GM10266 (cell line): ENCODE measurements at regions not wholly inside any gene's neighbourhood (a gene's known extent, or its start where the extent isn't known, plus 50 kb on each side); places are given as distances from the start of the nearest gene placed in this dataset.
A peak's percentile ranks its signal among the peaks of the same experiment; 100 is the strongest.

Experiments
- DNase-seq: peaks from one replicate; pipeline ENCODE4 v3.0.0; 2012; ENCODE audit errors: extremely low spot score
- TF ChIP-seq, protein P1 (sequence below): IDR thresholded peaks from 2 replicates; pipeline ENCODE4 v1.5.1; 2012; ENCODE audit warnings: mild to moderate bottlenecking, low read depth; ENCODE audit not compliant: control insufficient read depth, insufficient read depth; ENCODE audit errors: missing control alignments

DNA sequence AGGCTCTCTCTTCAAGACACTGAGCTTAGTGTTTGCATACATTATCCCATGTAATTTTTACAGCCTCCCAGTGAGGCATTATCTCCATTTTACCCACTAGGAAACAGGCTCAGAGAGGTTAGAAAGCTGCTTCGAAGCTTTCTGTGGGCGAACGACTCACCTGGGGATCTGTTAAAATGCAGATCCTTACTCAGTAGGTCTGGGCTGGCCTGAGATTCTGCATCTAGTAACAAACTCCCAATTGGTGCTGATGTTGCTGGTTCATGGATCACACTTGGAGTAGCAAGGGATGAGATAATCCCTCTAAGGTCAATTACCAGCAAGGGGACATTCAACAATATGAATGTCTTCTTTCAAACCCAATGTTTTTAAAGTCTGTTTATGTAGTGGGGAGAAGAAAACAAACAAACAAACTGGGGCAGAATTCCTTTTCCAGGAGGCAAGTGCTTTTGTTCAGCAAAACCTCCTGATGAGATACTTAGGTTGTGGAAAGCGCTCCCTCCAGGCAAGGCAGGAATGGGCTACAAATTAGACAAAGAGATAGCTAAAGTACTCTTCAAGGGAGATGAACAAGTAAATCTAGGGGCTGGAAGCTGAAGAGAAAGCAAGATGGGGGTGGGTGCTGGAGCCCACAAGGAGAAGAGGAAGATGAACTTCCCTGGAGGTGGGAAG lies 311.9 kb downstream of the SHQ1 start:
- DNase-seq = no peak
- TF ChIP-seq, protein P1, sequence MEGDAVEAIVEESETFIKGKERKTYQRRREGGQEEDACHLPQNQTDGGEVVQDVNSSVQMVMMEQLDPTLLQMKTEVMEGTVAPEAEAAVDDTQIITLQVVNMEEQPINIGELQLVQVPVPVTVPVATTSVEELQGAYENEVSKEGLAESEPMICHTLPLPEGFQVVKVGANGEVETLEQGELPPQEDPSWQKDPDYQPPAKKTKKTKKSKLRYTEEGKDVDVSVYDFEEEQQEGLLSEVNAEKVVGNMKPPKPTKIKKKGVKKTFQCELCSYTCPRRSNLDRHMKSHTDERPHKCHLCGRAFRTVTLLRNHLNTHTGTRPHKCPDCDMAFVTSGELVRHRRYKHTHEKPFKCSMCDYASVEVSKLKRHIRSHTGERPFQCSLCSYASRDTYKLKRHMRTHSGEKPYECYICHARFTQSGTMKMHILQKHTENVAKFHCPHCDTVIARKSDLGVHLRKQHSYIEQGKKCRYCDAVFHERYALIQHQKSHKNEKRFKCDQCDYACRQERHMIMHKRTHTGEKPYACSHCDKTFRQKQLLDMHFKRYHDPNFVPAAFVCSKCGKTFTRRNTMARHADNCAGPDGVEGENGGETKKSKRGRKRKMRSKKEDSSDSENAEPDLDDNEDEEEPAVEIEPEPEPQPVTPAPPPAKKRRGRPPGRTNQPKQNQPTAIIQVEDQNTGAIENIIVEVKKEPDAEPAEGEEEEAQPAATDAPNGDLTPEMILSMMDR = no peak

DNA sequence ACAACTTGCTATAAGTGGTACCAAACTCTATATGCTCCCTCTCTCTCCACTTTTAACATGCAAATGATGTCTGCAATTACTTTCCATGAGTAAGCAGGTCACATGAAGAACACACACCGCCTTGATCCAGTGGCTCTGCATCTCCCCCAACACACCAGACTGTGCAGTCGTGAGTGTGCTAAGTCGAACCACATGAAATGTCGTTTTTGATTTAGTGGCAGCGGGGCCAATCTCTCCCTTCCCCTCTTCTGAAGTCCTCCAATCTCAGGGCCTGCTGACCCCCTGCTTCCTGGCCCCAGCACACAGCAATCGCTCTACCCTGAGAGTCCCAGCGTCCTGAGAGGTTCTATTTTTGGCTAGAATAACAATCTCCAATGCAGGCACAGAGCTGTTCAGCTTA lies 312.5 kb downstream of the SHQ1 start:
- no peak for DNase-seq
- TF ChIP-seq, protein P1 = no peak

DNA sequence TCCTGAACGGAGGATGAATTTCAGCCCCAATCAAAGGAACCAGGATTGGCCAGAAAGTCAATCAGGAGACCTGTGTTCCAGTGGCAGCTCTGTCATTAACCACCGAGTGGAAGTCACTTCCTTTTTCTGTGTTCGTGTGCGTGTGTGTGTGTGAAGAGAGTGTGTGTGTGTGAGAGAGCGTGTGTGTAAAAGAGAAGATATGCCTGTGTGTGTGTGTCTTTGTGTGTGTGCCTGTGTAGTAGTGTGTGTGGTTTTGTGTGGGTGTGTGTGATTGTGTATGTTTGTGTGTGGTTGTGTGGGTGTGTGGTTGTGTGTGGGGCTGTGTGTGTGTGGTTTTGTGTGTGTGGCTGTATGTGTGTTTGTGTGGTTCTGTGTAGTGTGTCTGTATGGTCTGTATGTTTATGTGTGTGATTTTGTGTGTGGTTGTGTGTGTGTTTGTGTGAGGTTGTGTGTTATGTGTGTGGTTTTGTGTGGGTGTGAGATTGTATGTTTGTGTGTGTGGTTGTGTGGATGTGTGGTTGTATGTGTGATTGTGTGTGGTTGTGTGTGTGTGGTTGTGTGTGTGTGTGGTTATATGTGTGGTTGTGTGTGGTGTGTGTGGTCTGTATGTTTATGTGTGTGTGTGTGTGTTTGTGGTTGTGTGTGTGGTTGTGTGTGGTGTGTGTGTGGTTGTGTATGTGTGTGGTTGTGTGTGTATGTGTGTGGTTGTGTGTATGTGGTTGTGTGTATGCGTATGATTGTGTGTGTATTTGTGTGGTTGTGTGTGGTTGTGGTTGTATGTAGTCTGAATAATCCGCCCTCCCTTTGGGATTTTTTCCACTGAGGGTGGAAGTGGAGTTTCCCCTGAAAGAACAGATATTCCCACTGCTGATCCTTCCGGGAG lies 314.4 kb downstream of the SHQ1 start:
- TF ChIP-seq, protein P1 = no peak
- DNase-seq = no peak

DNA sequence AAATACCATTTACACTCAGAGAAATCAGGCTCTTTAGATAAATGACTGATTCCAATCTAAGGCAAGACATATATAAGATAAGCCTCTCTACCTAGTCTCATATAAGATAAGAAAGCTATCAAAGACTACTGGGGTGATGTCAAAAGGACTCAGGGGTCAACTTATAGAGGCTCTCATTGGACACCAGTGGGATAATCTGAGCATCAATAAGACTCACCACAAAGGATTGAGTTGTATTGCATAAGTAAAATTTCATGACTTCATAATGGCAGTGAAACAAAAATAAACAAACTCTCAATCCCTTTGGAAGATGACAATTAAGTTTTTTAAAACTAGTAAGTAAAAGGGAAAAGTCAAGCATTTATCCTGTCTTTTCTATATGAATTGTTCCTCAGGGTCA lies 317.8 kb downstream of the SHQ1 start:
- TF ChIP-seq, protein P1 = no peak
- DNase-seq = no peak

DNA sequence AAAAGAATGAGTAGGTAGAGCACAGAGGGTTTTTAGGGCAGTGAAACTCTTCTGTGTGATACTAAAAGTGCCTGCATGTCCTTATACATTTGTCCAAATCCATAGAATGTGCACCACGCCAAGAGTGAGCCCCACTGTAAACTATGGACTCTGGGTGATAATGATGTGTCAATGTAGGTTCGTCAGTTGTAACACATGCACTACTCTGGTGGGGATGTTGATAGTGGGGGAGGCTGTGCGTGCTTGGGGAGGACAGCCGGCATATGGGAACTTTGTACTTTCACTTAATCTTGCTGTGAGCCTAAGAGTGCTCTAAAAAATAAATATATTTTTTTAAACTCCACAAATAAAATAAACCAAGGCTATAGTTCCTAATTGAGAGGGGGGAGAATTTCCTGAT lies 319.2 kb downstream of the SHQ1 start:
- TF ChIP-seq, protein P1 = no peak
- no peak for DNase-seq

DNA sequence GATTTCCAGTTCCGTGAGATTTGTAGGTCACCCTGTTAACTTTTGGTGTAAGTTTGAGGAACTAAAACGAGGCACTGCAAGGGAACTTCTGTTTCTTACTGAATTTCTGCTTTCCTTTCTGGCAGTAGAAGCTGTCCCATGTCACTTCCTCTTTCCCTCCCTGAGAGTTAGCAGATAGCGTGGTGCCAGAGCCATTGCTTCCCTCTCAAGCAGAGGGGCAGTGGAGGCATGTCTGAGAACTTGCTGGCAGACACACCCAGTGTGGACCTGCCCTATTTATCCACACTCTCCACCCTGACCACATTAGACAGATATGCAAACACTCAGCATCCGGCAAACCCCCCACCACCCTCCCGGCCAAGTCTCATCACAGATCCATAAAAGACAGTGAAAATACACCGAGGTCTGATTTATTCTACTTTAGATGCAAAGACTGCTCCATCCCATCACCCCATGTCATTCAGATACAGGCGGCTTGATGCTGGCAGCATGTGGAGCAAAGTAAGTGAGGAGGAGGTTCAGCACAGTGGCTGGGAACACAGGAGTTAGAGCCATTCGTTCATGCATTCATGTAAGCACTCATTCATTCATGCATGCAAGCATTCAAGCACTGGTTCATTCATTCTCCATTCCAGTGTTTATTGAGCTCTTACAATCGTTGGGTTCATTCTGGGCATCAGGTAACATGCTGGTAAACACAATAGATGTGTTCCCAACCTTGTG lies 324.7 kb downstream of the SHQ1 start:
- TF ChIP-seq, protein P1 = no peak
- peak; percentile 35 for DNase-seq
